Adrenal gland (tissue), 9 donors: ENCODE measurements at regions not wholly inside any gene's neighbourhood (a gene's known extent, or its start where the extent isn't known, plus 50 kb on each side); places are given as distances from the start of the nearest gene placed in this dataset.

Experiments
- DNase-seq, 7 donors: peaks; one replicate each; pipeline ENCODE4 v3.0.0-alpha.2; 2019 to 2020
- H3K27ac ChIP-seq, 5 donors: fragments of 200-600 bp; sonication (generic) in 4 of 5; 1 replicate in 3 of 5; 2 replicates in 2 of 5; pipeline versions ENCODE4 v1.5.1 to v1.8.0; 2016 to 2020; ENCODE audit warnings: mild to moderate bottlenecking in 1 of 5
- H3K27me3 ChIP-seq: fragments of 200-600 bp; 2 replicates; pipeline ENCODE4 v1.8.0; 2021
- H3K36me3 ChIP-seq, 2 donors: fragments of 200-600 bp; replicated peaks in 1 of 2; 1 replicate in 1 of 2; 2 replicates in 1 of 2; pipeline versions ENCODE4 v1.5.1 to v1.8.0; 2018 to 2022
- H3K4me1 ChIP-seq, 2 donors: fragments of 200-600 bp; replicated peaks in 1 of 2; 1 replicate in 1 of 2; 2 replicates in 1 of 2; pipeline versions ENCODE4 v1.5.1 to v1.8.0; 2018 to 2021
- H3K4me3 ChIP-seq, 4 donors: fragments of 200-600 bp; sonication (generic) in 3 of 4; one replicate each; pipeline ENCODE4 v1.5.1; 2016 to 2018
- H3K9me3 ChIP-seq, 3 donors: fragments of 200-600 bp; sonication (generic) in 1 of 3; replicated peaks in 1 of 3; 1 replicate in 2 of 3; 2 replicates in 1 of 3; pipeline versions ENCODE4 v1.5.1 to v1.8.0; 2016 to 2021
- POLR2A ChIP-seq, 2 donors: fragments of 450-650 bp; IDR thresholded peaks; one replicate each; pipeline ENCODE4 v1.6.1; 2017; ENCODE audit warnings: antibody characterized with exemption in 2 of 2, mild to moderate bottlenecking in 2 of 2, moderate library complexity in 1 of 2
- WGBS, 4 donors: extraction: QIAGEN DNeasy Blood & Tissue Kit in 2 of 4; methylation state at CpG; one replicate each; pipeline versions ENCODE4 v1.1.5 to v1.1.7; 2013 to 2017; 5-methylcytosine and 5-hydroxymethylcytosine counted together
- intact Hi-C, 2 donors: fragments of 100-400 bp; cut with DNase I; formaldehyde crosslinking; loops; one replicate each; pipeline versions ENCODE4 v1.14.1 to v1.15.0; 2022 to 2023
- TF ChIP-seq, protein P1 (sequence below), 6 experiments: fragments of 450-650 bp in 4 of 6; fragments of 200-600 bp in 2 of 6; sonication (generic) in 1 of 6; IDR thresholded peaks; 1 replicate in 5 of 6; 2 replicates in 1 of 6; pipeline versions ENCODE4 v1.5.1 to v1.8.0; 2016 to 2021; ENCODE audit warnings: antibody characterized with exemption in 6 of 6, mild to moderate bottlenecking in 2 of 6, moderate library complexity in 1 of 6
- donor health status: healthy with polysubstance abuse.
- donor health status: Bipolar disorder and iron deficiency.
- donor health status: DM: yes; HTN: yes; CAD: no.
- donor health status: DM: no; HTN: no; CAD: no.
- donor health status: DM: no; HTN: no; CAD: no.

DNA sequence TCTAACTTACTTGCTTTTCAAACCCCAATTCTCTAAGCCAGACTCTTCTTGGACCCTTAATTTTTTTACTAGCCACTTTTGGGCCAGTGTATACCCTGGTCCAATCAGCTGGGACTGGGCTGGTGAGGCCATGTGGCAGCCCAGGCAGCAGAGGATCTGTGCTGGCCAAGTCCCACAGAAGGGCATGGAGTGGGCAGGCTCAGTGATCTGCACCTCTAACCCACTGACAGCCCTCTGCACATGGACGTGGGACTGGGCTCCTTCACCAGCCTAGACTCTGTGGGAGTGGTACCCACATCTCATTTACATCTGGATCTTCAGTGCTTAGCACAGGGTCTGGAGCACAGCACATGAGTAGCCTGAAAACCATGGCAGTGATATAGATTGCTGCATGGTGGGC is 56.1 kb upstream of the PRR23C start:
- intact Hi-C loops = no loop called here
- WGBS, 4 donors = 60 to 71% (median 66%) methylated on average over 1 of the region's 1 CpG
- H3K4me3 ChIP-seq = no peak overlapping the region
- no peak overlapping the region for H3K27ac ChIP-seq
- no peak for TF ChIP-seq POLR2A (IDR thresholded peaks at IDR 0.05)
- peaks cover 0 to 3% (median 0%) of the 10 kb centered on the region in 3 donors for H3K9me3 ChIP-seq
- no peak for DNase-seq
- H3K36me3 ChIP-seq = no peaks in the 10 kb centered on the region
- no peaks in the 10 kb centered on the region for H3K4me1 ChIP-seq
- no peaks in the 10 kb centered on the region for H3K27me3 ChIP-seq

DNA sequence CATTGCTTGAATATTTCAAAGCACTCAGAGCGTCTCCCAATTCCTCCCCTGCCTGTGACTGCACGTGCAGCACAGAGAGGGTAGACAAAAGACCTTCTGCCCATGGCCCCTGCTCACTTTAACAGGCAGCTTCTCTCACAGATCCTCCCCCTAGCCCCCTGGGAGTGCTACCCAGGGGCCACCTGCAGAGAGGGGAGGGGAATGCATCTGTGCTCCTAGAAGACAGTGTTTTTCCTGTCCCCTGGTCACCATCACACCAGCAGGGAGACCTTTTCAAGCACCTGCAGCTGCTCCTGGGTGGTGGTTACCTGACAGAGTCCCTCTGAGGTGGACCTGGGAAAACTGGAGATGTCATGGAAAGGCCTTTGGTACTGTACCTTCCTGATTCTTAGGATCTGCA is 56.7 kb upstream of the PRR23C start:
- Histone ChIP-seq H3K27ac (no peak overlapping the region), H3K4me1 (no peaks in the 10 kb centered on the region), H3K4me3 (no peak overlapping the region), H3K27me3 (no peaks in the 10 kb centered on the region), H3K36me3 (no peaks in the 10 kb centered on the region), H3K9me3 (peaks cover 0 to 3% (median 0%) of the 10 kb centered on the region in 3 donors)
- no peak for TF ChIP-seq POLR2A (IDR thresholded peaks at IDR 0.05)
- TF ChIP-seq, protein P1, sequence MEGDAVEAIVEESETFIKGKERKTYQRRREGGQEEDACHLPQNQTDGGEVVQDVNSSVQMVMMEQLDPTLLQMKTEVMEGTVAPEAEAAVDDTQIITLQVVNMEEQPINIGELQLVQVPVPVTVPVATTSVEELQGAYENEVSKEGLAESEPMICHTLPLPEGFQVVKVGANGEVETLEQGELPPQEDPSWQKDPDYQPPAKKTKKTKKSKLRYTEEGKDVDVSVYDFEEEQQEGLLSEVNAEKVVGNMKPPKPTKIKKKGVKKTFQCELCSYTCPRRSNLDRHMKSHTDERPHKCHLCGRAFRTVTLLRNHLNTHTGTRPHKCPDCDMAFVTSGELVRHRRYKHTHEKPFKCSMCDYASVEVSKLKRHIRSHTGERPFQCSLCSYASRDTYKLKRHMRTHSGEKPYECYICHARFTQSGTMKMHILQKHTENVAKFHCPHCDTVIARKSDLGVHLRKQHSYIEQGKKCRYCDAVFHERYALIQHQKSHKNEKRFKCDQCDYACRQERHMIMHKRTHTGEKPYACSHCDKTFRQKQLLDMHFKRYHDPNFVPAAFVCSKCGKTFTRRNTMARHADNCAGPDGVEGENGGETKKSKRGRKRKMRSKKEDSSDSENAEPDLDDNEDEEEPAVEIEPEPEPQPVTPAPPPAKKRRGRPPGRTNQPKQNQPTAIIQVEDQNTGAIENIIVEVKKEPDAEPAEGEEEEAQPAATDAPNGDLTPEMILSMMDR (IDR thresholded peaks at IDR 0.05) = no peak
- intact Hi-C loops = no loop called here
- no peak for DNase-seq
- WGBS, 4 donors = 48 to 92% (median 69%) methylated on average over 2 of the region's 2 CpGs

DNA sequence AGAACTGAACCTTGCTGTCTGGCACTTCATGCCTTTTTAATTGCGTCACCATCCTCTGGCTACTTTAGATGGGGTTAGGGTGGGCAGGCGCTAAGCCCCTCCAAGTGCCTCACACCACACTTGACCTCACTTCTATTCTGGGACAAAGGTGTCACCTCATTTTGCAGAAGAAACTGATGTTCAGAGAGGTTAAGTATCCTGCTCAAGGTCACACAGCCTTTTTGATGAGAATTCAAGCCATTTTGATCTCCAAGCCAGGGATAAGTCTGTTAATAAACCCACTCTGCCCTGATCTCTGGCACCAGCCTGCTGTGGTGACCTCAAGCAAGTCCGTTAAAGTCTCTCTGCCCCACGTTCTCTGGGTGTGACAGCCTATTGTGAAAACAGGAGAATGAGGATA is 58.8 kb upstream of the PRR23C start:
- Histone ChIP-seq H3K4me1 (no peaks in the 10 kb centered on the region), H3K27ac (no peak overlapping the region), H3K4me3 (no peak overlapping the region), H3K9me3 (no peaks in the 10 kb centered on the region), H3K27me3 (no peaks in the 10 kb centered on the region), H3K36me3 (no peaks in the 10 kb centered on the region)
- intact Hi-C loops = no loop called here
- 66 to 76% (median 67%) methylated on average over 4 of the region's 4 CpGs for WGBS, 4 donors
- TF ChIP-seq POLR2A (IDR thresholded peaks at IDR 0.05) = no peak
- TF ChIP-seq, protein P1 (IDR thresholded peaks at IDR 0.05) = no peak
- no peak for DNase-seq

DNA sequence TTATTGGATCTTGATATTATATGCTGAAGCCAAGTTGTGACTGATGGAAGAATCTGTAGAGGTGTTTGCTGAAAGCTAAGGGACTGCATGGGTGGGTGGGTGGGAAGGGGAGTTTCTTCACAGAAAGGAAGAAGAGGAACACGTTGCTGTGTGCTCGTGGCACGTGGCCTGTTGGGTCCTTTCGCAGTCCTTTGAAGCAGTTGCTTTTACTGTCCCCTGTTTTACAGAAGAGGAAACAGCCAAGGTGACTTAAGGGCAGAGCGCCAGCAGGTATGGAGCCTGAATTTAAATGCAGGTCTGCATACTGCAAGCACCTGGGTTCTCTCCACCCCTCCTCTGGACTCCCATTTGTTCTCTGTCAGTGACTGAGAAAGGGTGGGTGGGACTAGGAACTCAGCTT is 59.4 kb upstream of the PRR23C start:
- Histone ChIP-seq H3K9me3 (no peaks in the 10 kb centered on the region), H3K4me3 (no peak overlapping the region), H3K27ac (no peak overlapping the region), H3K4me1 (no peaks in the 10 kb centered on the region), H3K27me3 (no peaks in the 10 kb centered on the region), H3K36me3 (no peaks in the 10 kb centered on the region)
- no peak for TF ChIP-seq POLR2A (IDR thresholded peaks at IDR 0.05)
- TF ChIP-seq, protein P1 (IDR thresholded peaks at IDR 0.05) = no peak
- 79 to 90% (median 83%) methylated on average over 5 of the region's 5 CpGs for WGBS, 4 donors
- intact Hi-C loops = no loop called here
- DNase-seq = no peak

DNA sequence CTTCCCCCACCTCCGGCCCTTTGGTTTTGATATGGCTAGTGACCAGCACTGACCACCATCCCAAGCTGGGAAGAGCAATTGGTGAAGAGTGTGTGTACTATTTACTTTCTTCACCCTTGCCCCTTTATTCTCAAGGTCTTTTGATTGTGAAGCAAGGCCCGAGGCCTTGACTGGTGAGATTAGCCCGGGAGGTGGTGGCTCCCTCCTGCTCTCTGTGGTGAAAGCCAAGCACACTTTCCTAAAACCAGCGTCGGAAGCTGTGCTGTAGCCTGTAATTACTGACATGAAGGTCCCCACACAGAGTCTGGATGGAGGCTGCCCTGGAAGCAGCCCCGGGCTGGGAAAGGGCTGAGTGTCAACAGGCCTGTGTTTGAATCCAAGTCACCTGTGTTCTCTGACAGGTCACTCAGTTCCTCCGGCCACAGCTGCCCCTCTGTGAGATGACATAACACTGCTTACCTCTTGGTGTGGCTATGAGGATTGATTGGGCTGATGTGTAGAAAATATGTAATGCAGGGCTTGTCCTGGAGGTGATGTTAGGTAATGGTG is 60.5 kb upstream of the PRR23C start:
- DNase-seq = peak in 1 of 7 donors; percentile 24
- no peaks in the 10 kb centered on the region for H3K27me3 ChIP-seq
- no peak for TF ChIP-seq POLR2A (IDR thresholded peaks at IDR 0.05)
- TF ChIP-seq, protein P1 (IDR thresholded peaks at IDR 0.05) = no peak
- H3K4me1 ChIP-seq = no peaks in the 10 kb centered on the region
- no peak overlapping the region for H3K4me3 ChIP-seq
- no peak overlapping the region for H3K27ac ChIP-seq
- 58 to 68% (median 63%) methylated on average over 7 of the region's 7 CpGs for WGBS, 4 donors
- intact Hi-C loops = no loop called here
- H3K9me3 ChIP-seq = no peaks in the 10 kb centered on the region
- H3K36me3 ChIP-seq = no peaks in the 10 kb centered on the region
